B cell (primary cell): ENCODE measurements at regions not wholly inside any gene's neighbourhood (a gene's known extent, or its start where the extent isn't known, plus 50 kb on each side); places are given as distances from the start of the nearest gene placed in this dataset.

Experiments used
- ATAC-seq: fragments of 200-7000 bp; cut with Tn5 transposase; one replicate; pipeline ENCODE4 v1.10.0; 2021; ENCODE audit warnings: low read depth, mild to moderate bottlenecking, moderate number of reproducible peaks, moderate library complexity
- CTCF ChIA-PET: fragments of 350-600 bp; sonication (Branson Sonifier 250); formaldehyde crosslinking; loops from one replicate; lab custom pipeline; 2021; ENCODE audit warnings: antibody characterized with exemption, inconsistent platforms; lab: Charles Lee
- POLR2A ChIA-PET: fragments of 350-600 bp; sonication (Branson Sonifier 250); formaldehyde crosslinking; loops from one replicate; lab custom pipeline; 2021; ENCODE audit warnings: antibody characterized with exemption; lab: Charles Lee
- DNase-seq: peaks from one replicate; pipeline ENCODE4 v3.0.0; 2013
- H2AFZ ChIP-seq: 2 replicates; pipeline ENCODE4 v1.6.1; 2012; ENCODE audit warnings: mild to moderate bottlenecking, low read depth, low read length; ENCODE audit not compliant: insufficient read depth, poor library complexity, severe bottlenecking
- H3K27ac ChIP-seq, 2 donors: 1 replicate in 1 of 2; 2 replicates in 1 of 2; pipeline ENCODE4 v1.5.1; 2012 to 2013; ENCODE audit warnings: low read length in 2 of 2, mild to moderate bottlenecking in 2 of 2, moderate library complexity in 1 of 2
- H3K27me3 ChIP-seq, 4 experiments: fragments of 200-600 bp in 1 of 4; sonication (generic) in 1 of 4; replicated peaks in 1 of 4; 1 replicate in 2 of 4; 2 replicates in 2 of 4; pipeline versions ENCODE4 v1.6.1 to v1.7.0; 2013 to 2016; ENCODE audit warnings: low read length in 3 of 4, mild to moderate bottlenecking in 2 of 4, mixed read lengths in 1 of 4, moderate library complexity in 1 of 4; ENCODE audit not compliant: insufficient read depth in 4 of 4, control insufficient read depth in 3 of 4; ENCODE audit errors: control extremely low read depth in 1 of 4
- H3K36me3 ChIP-seq, 2 experiments: replicated peaks in 1 of 2; 1 replicate in 1 of 2; 2 replicates in 1 of 2; pipeline versions ENCODE4 v1.6.1 to v1.7.1; 2013; ENCODE audit warnings: low read length in 1 of 2; ENCODE audit not compliant: insufficient read depth in 2 of 2, control insufficient read depth in 1 of 2; ENCODE audit errors: control extremely low read depth in 1 of 2, extremely low read depth in 1 of 2
- H3K4me1 ChIP-seq, 2 donors: fragments of 200-600 bp in 1 of 2; sonication (generic) in 1 of 2; 1 replicate in 1 of 2; 2 replicates in 1 of 2; pipeline versions ENCODE4 v1.5.1 to v1.6.1; 2013 to 2017; ENCODE audit warnings: low read length in 2 of 2; ENCODE audit not compliant: control insufficient read depth in 2 of 2, insufficient read depth in 2 of 2
- H3K4me2 ChIP-seq: replicated peaks from 2 replicates; pipeline ENCODE3; 2012; ENCODE audit warnings: mild to moderate bottlenecking, low read depth, low read length; ENCODE audit not compliant: poor library complexity, severe bottlenecking
- H3K4me3 ChIP-seq, 5 experiments: fragments of 200-600 bp in 1 of 5; sonication (generic) in 1 of 5; 1 replicate in 3 of 5; 2 replicates in 2 of 5; pipeline versions ENCODE4 v1.5.1 to v1.7.0; 2011 to 2016; ENCODE audit warnings: low read length in 4 of 5, mild to moderate bottlenecking in 4 of 5, low read depth in 2 of 5, control low read depth in 1 of 5, moderate library complexity in 1 of 5; ENCODE audit not compliant: insufficient read depth in 1 of 5; ENCODE audit errors: control extremely low read depth in 1 of 5, extremely low read depth in 1 of 5
- H3K79me2 ChIP-seq: fragments of 200-600 bp; sonication (generic); one replicate; pipeline ENCODE4 v1.6.0; 2016; ENCODE audit warnings: low read length; ENCODE audit not compliant: control insufficient read depth, insufficient read depth
- H3K9ac ChIP-seq: fragments of 200-600 bp; sonication (generic); 2 replicates; pipeline ENCODE4 v1.6.1; 2017; ENCODE audit warnings: mild to moderate bottlenecking, low read length, moderate library complexity
- H3K9me3 ChIP-seq, 3 donors: one replicate each; pipeline versions ENCODE4 v1.6.1 to v1.7.1; 2013; ENCODE audit warnings: low read length in 2 of 3; ENCODE audit not compliant: control insufficient read depth in 2 of 3, insufficient read depth in 1 of 3; ENCODE audit errors: control extremely low read depth in 1 of 3
- H4K20me1 ChIP-seq: 2 replicates; pipeline ENCODE4 v1.6.0; 2012; ENCODE audit warnings: mild to moderate bottlenecking, low read length; ENCODE audit not compliant: insufficient read depth, control insufficient read depth, poor library complexity, severe bottlenecking
- H3K27ac Mint-ChIP-seq: one replicate; pipeline ENCODE4 v1.8.0; 2021; ENCODE audit warnings: mixed read lengths
- H3K27me3 Mint-ChIP-seq: one replicate; pipeline ENCODE4 v1.8.0; 2021; ENCODE audit warnings: mixed read lengths
- H3K4me1 Mint-ChIP-seq: one replicate; pipeline ENCODE4 v1.8.0; 2021; ENCODE audit warnings: mixed read lengths
- H3K4me3 Mint-ChIP-seq: one replicate; pipeline ENCODE4 v1.8.0; 2021; ENCODE audit warnings: mixed read lengths
- H3K9me3 Mint-ChIP-seq: one replicate; pipeline ENCODE4 v1.8.0; 2022; ENCODE audit warnings: mixed read lengths; ENCODE audit not compliant: insufficient read depth
- CTCF ChIP-seq: fragments of 200-600 bp; IDR thresholded peaks from one replicate; pipeline ENCODE4 v1.8.0; 2022; ENCODE audit warnings: antibody characterized with exemption, mild to moderate bottlenecking
- EZH2 ChIP-seq: IDR thresholded peaks from 2 replicates; pipeline ENCODE4 v1.6.1; 2012; ENCODE audit warnings: borderline replicate concordance, low read depth, mild to moderate bottlenecking, moderate library complexity, low read length; ENCODE audit not compliant: insufficient read depth, poor library complexity, severe bottlenecking
- WGBS: methylation state at CpG from one replicate; pipeline ENCODE4 v1.1.5; 2013; ENCODE audit warnings: missing lambda C conversion rate; ENCODE audit not compliant: insufficient coverage; 5-methylcytosine and 5-hydroxymethylcytosine counted together
- intact Hi-C: fragments of 100-400 bp; cut with micrococcal nuclease; formaldehyde crosslinking; loops from one replicate; pipeline ENCODE4 v1.10.0; 2022

DNA sequence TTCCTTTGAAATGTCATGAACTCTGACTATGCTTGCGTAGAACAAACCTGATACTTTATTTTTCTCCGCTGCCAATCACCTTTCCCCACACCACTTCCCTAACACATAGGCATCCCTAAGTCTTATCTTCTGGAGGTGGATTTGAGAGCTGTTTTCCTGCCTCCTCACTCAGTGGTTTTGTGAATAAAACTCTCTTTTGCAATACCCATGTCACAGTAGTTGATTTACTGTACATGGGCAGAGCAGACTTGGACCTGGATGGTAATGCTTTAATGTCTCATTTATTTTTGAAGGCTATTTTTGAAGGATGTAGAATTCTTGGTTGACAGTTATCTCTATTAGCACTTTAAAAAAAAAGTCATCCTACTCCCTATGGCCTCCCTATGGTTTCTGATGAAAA, 881.8 kb downstream of the SLITRK5 start:
- H3K27me3 Mint-ChIP-seq: no peaks in the 10 kb centered on the region
- no peaks in the 10 kb centered on the region for H3K4me1 ChIP-seq
- H3K4me1 Mint-ChIP-seq: no peaks in the 10 kb centered on the region
- H3K9me3 Mint-ChIP-seq: no peaks in the 10 kb centered on the region
- no peaks in the 10 kb centered on the region for H3K27me3 ChIP-seq
- no peaks in the 10 kb centered on the region for H3K9me3 ChIP-seq
- H3K4me3 ChIP-seq: no peak overlapping the region
- no peak overlapping the region for H2AFZ ChIP-seq
- no peaks in the 10 kb centered on the region for H3K79me2 ChIP-seq
- intact Hi-C loops: no loop called here
- TF ChIP-seq CTCF: no peak
- no peak for TF ChIP-seq EZH2
- H3K4me2 ChIP-seq: no peak overlapping the region
- no peaks in the 10 kb centered on the region for H4K20me1 ChIP-seq
- H3K4me3 Mint-ChIP-seq: no peak overlapping the region
- no CpG with 5 or more reads among the region's 2 CpGs for WGBS
- no peak overlapping the region for H3K27ac Mint-ChIP-seq
- H3K27ac ChIP-seq: no peak overlapping the region
- H3K9ac ChIP-seq: no peak overlapping the region
- ChIA-PET CTCF (no interaction called here), POLR2A (no interaction called here)
- DNase-seq: no peak
- no peaks in the 10 kb centered on the region for H3K36me3 ChIP-seq
- ATAC-seq: no peak

GRCh38 chr13:88565566-88565965, 894.4 kb downstream of the SLITRK5 start:
- Histone ChIP-seq H3K9me3 (no peaks in the 10 kb centered on the region), H3K4me3 (no peak overlapping the region), H3K27me3 (no peaks in the 10 kb centered on the region), H3K4me1 (no peaks in the 10 kb centered on the region), H2AFZ (no peak overlapping the region), H3K4me2 (no peak overlapping the region), H3K79me2 (no peaks in the 10 kb centered on the region), H3K9ac (no peak overlapping the region), H3K36me3 (no peaks in the 10 kb centered on the region), H4K20me1 (no peaks in the 10 kb centered on the region), H3K27ac (no peak overlapping the region)
- Mint-ChIP-seq H3K27ac (no peak overlapping the region), H3K27me3 (no peaks in the 10 kb centered on the region), H3K4me3 (no peak overlapping the region), H3K9me3 (no peaks in the 10 kb centered on the region), H3K4me1 (no peaks in the 10 kb centered on the region)
- DNase-seq (no peak), ATAC-seq (no peak)
- CTCF ChIA-PET: no interaction called here
- TF ChIP-seq EZH2 (no peak), CTCF (no peak)
- intact Hi-C loops: no loop called here
- POLR2A ChIA-PET: no interaction called here
